Sigmoid colon (tissue), 6 donors: ENCODE measurements at regions not wholly inside any gene's neighbourhood (a gene's known extent, or its start where the extent isn't known, plus 50 kb on each side); places are given as distances from the start of the nearest gene placed in this dataset.

Source experiments
- DNase-seq: peaks from one replicate; pipeline ENCODE4 v3.0.0-alpha.2; 2019
- H3K27ac ChIP-seq, 4 donors: fragments of 200-600 bp; sonication (generic); one replicate each; pipeline ENCODE4 v1.5.1; 2016 to 2019; ENCODE audit warnings: mild to moderate bottlenecking in 1 of 4
- H3K27me3 ChIP-seq, 3 donors: fragments of 200-600 bp; sonication (generic); one replicate each; pipeline ENCODE4 v1.5.1; 2019; ENCODE audit warnings: mild to moderate bottlenecking in 1 of 3
- H3K36me3 ChIP-seq, 4 donors: fragments of 200-600 bp; sonication (generic); one replicate each; pipeline ENCODE4 v1.5.1; 2016 to 2019
- H3K4me1 ChIP-seq, 4 donors: fragments of 200-600 bp; sonication (generic); one replicate each; pipeline ENCODE4 v1.5.1; 2017 to 2019
- H3K4me3 ChIP-seq, 4 donors: fragments of 200-600 bp; sonication (generic); one replicate each; pipeline ENCODE4 v1.5.1; 2017 to 2019; ENCODE audit warnings: mild to moderate bottlenecking in 2 of 4, moderate library complexity in 1 of 4
- H3K9me3 ChIP-seq, 4 donors: fragments of 200-600 bp in 3 of 4; sonication (generic) in 3 of 4; one replicate each; pipeline versions ENCODE4 v1.5.1 to v1.6.1; 2013 to 2019
- EP300 ChIP-seq, 4 donors: sonication (generic); formaldehyde crosslinking; IDR thresholded peaks; one replicate each; pipeline ENCODE4 v1.6.1; 2017; ENCODE audit warnings: antibody characterized with exemption in 4 of 4
- POLR2A ChIP-seq, 2 donors: fragments of 450-650 bp; IDR thresholded peaks; one replicate each; pipeline ENCODE4 v1.6.1; 2016; ENCODE audit warnings: antibody characterized with exemption in 2 of 2, mild to moderate bottlenecking in 2 of 2, moderate library complexity in 2 of 2
- POLR2AphosphoS5 ChIP-seq, 4 donors: sonication (generic); formaldehyde crosslinking; IDR thresholded peaks; one replicate each; pipeline ENCODE4 v1.6.1; 2017; ENCODE audit warnings: antibody characterized with exemption in 4 of 4
- WGBS, 2 donors: extraction: QIAGEN DNeasy Blood & Tissue Kit; methylation state at CpG; one replicate each; pipeline ENCODE4 v1.1.7; 2013; 5-methylcytosine and 5-hydroxymethylcytosine counted together
- intact Hi-C: fragments of 100-400 bp; cut with DNase I; formaldehyde crosslinking; loops from one replicate; pipeline ENCODE4 v1.15.1; 2023
- TF ChIP-seq, protein P1 (sequence below), 4 experiments: fragments of 450-650 bp in 3 of 4; fragments of 200-600 bp in 1 of 4; IDR thresholded peaks; one replicate each; pipeline ENCODE4 v1.5.1; 2016 to 2019; ENCODE audit warnings: antibody characterized with exemption in 4 of 4, mild to moderate bottlenecking in 3 of 4, moderate library complexity in 2 of 4
- donor health status: healthy with polysubstance abuse.
- donor health status: healthy.

DNA sequence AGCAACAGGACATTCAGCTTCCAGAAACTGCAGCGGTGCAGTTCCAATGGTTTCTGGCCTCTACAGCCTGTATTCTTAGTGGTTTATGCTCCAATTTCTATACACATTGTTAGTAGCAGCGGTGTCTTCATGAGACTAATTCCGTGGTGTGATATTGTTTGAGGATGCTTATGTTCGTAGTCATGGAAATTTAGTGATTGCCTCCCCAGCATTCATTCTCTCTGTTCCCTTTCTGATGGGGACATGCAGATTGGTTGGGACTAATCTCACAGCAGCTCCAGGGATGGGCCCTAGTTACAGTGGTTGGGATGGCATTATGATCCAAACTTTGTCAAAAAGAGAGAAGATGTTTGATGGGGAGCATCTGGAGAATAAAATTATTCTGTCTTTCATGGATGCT, 208.6 kb downstream of the CD47 start:
- TF ChIP-seq POLR2A (IDR thresholded peaks at IDR 0.05) (no peak), POLR2AphosphoS5 (IDR thresholded peaks at IDR 0.05) (no peak), EP300 (IDR thresholded peaks at IDR 0.05) (no peak)
- TF ChIP-seq, protein P1, sequence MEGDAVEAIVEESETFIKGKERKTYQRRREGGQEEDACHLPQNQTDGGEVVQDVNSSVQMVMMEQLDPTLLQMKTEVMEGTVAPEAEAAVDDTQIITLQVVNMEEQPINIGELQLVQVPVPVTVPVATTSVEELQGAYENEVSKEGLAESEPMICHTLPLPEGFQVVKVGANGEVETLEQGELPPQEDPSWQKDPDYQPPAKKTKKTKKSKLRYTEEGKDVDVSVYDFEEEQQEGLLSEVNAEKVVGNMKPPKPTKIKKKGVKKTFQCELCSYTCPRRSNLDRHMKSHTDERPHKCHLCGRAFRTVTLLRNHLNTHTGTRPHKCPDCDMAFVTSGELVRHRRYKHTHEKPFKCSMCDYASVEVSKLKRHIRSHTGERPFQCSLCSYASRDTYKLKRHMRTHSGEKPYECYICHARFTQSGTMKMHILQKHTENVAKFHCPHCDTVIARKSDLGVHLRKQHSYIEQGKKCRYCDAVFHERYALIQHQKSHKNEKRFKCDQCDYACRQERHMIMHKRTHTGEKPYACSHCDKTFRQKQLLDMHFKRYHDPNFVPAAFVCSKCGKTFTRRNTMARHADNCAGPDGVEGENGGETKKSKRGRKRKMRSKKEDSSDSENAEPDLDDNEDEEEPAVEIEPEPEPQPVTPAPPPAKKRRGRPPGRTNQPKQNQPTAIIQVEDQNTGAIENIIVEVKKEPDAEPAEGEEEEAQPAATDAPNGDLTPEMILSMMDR (IDR thresholded peaks at IDR 0.05): no peak
- no peaks in the 10 kb centered on the region for H3K36me3 ChIP-seq
- 91 to 96% methylated on average over 4 of the region's 4 CpGs for WGBS, 2 donors
- no peaks in the 10 kb centered on the region for H3K4me1 ChIP-seq
- H3K27ac ChIP-seq: no peak overlapping the region
- no peaks in the 10 kb centered on the region for H3K9me3 ChIP-seq
- no peaks in the 10 kb centered on the region for H3K27me3 ChIP-seq
- DNase-seq: no peak
- H3K4me3 ChIP-seq: no peak overlapping the region
- intact Hi-C loops: no loop called here

DNA sequence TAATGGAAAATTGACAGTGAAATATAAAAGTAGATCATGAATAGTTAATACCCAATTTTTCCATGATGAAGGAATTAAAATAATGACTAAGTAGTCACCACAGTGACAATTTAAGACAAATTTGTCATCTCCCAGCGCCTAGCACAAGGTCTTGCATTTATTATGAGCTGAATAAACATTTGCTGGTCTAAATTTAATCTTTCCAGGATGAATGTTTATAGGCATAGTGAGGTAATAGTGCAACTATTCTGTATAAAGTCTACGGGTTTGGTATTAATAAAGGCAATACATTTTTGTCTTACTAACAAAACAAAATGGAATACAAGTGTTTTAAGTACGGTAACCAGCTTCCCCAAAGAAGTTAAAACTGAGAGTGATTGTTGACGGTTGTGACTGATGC, 209.3 kb downstream of the CD47 start:
- TF ChIP-seq EP300 (IDR thresholded peaks at IDR 0.05) (no peak), POLR2A (IDR thresholded peaks at IDR 0.05) (no peak), POLR2AphosphoS5 (IDR thresholded peaks at IDR 0.05) (no peak)
- TF ChIP-seq, protein P1 (IDR thresholded peaks at IDR 0.05): no peak
- H3K36me3 ChIP-seq: no peaks in the 10 kb centered on the region
- H3K9me3 ChIP-seq: no peaks in the 10 kb centered on the region
- no peaks in the 10 kb centered on the region for H3K4me1 ChIP-seq
- intact Hi-C loops: no loop called here
- H3K27ac ChIP-seq: no peak overlapping the region
- H3K27me3 ChIP-seq: no peaks in the 10 kb centered on the region
- no peak for DNase-seq
- WGBS, 2 donors: 78 to 80% methylated on average over 4 of the region's 4 CpGs
- no peak overlapping the region for H3K4me3 ChIP-seq

DNA sequence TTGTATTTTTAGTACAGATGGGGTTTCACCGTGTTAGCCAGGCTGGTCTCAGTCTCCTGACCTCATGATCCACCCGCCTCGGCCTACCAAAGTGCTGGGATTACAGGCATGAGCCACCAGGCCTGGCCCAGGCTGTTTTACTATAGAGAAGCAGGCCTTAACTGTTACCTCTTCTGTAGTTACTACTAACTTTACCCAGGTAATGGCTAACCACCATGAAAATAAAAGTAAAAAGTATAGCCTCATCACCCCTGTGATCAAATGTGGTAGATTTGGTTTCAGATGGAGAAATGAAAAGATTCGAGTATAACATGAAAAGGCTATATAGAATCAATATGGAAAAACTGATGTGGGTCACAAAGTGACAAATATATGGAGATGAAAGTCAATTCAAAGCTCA, 210.1 kb downstream of the CD47 start:
- intact Hi-C loops: no loop called here
- Histone ChIP-seq H3K27me3 (no peaks in the 10 kb centered on the region), H3K36me3 (no peaks in the 10 kb centered on the region), H3K9me3 (no peaks in the 10 kb centered on the region), H3K27ac (no peak overlapping the region), H3K4me3 (no peak overlapping the region), H3K4me1 (no peaks in the 10 kb centered on the region)
- no peak for DNase-seq
- no peak for TF ChIP-seq POLR2A (IDR thresholded peaks at IDR 0.05)
- TF ChIP-seq POLR2AphosphoS5 (IDR thresholded peaks at IDR 0.05): no peak
- no peak for TF ChIP-seq EP300 (IDR thresholded peaks at IDR 0.05)
- TF ChIP-seq, protein P1 (IDR thresholded peaks at IDR 0.05): no peak
- 93% methylated on average over 4 of the region's 4 CpGs for WGBS, 2 donors

DNA sequence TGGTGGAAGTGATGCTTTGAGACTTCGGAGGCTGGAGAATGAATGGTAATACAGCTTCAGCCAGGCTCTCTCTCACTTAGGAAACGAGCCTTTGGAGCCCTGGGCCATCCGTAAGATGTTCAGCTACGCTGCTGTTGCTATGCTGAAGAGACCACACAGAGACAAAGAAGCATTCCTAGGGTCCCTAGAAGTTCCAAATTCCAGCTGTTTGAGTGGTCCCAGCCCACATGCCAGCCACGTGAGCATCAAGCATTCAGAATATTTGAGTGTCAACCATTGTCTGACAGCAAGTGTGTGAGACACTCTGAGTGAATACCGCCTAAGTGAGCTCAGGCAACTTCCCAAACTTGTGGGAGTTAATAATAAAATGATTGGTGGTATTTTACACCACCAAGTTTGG, 212.9 kb downstream of the CD47 start:
- H3K4me3 ChIP-seq: no peak overlapping the region

More for the DNA sequence above, 212.9 kb downstream of the CD47 start:
- Histone ChIP-seq H3K4me1 (no peaks in the 10 kb centered on the region), H3K9me3 (no peaks in the 10 kb centered on the region), H3K36me3 (no peaks in the 10 kb centered on the region), H3K27me3 (no peaks in the 10 kb centered on the region), H3K27ac (no peak overlapping the region)
- WGBS, 2 donors: 84 to 87% methylated on average over 6 of the region's 6 CpGs
- intact Hi-C loops: no loop called here
- TF ChIP-seq POLR2A (IDR thresholded peaks at IDR 0.05) (no peak), POLR2AphosphoS5 (IDR thresholded peaks at IDR 0.05) (no peak), EP300 (IDR thresholded peaks at IDR 0.05) (no peak)
- TF ChIP-seq, protein P1 (IDR thresholded peaks at IDR 0.05): no peak
- no peak for DNase-seq
